ENCODE measurements at regions not wholly inside any gene's neighbourhood (a gene's known extent, or its start where the extent isn't known, plus 50 kb on each side); places are given as distances from the start of the nearest gene placed in this dataset.
A peak's percentile ranks its signal among the peaks of the same experiment; 100 is the strongest.
"Not testable (repeated sequence)": the region's sequence is repeated elsewhere in the genome, so short reads cannot be mapped to it uniquely, and the experiment has no call there.

DNA sequence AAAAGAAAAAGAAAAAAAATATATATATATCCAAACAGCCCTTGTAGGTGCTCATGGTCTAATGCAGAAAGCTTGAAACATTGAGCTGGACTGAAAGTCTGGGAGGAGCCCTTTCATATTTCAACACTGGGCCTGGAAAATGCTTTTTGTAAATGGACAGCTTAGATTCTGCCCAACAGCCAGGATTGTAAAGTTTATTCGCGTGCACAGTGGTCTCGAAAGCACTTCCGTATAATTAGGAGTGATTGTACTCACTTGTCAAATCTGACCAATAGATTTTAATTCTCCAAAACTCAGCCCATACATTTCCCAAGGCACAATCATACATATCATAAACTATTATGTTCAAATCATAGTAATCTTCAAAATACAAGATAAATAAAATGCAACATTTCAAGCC, 260.1 kb downstream of the COL4A1 start:
- FAIRE-seq (no peak), ATAC-seq (no peak), DNase-seq (no peak)
- intact Hi-C loops (cut with DNase I) = no loop called here
- Histone ChIP-seq H3K9me3 (no peaks in the 10 kb centered on the region), H3K27me3 (no peaks in the 10 kb centered on the region), H3K36me3 (no peaks in the 10 kb centered on the region), H3K4me1 (peaks cover 6% of the 10 kb centered on the region in 3 donors), H3K4me3 (no peak overlapping the region), H3K27ac (peak overlapping the region in 1 of 4 donors; percentile 45)
- TF ChIP-seq, protein P1, sequence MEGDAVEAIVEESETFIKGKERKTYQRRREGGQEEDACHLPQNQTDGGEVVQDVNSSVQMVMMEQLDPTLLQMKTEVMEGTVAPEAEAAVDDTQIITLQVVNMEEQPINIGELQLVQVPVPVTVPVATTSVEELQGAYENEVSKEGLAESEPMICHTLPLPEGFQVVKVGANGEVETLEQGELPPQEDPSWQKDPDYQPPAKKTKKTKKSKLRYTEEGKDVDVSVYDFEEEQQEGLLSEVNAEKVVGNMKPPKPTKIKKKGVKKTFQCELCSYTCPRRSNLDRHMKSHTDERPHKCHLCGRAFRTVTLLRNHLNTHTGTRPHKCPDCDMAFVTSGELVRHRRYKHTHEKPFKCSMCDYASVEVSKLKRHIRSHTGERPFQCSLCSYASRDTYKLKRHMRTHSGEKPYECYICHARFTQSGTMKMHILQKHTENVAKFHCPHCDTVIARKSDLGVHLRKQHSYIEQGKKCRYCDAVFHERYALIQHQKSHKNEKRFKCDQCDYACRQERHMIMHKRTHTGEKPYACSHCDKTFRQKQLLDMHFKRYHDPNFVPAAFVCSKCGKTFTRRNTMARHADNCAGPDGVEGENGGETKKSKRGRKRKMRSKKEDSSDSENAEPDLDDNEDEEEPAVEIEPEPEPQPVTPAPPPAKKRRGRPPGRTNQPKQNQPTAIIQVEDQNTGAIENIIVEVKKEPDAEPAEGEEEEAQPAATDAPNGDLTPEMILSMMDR (IDR thresholded peaks at IDR 0.05) = no peak
- 85 to 86% methylated on average over 4 of the region's 4 CpGs for WGBS, 2 donors

DNA sequence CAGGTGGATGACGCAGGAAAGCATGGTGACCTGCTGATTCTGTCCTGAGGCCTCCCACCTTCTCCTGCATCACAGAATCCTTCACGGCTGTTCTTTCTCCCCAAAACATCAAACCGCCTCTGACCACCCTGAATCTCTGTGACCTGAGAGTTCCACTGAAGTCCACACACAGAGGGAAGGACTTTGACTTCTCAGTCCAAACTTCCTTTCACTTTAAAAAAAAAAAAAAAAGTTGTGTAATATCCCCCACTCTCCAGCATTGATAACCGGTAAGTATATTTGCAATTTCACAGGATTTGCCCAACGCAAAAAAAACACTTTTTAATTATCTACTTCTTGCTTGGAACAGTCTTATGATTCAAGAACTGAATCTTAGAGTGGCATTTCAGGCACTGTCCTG, 259.5 kb upstream of the IRS2 start:
- TF ChIP-seq, protein P1 (IDR thresholded peaks at IDR 0.05) = no peak
- no peaks in the 10 kb centered on the region for H3K36me3 ChIP-seq
- no peaks in the 10 kb centered on the region for H3K9me3 ChIP-seq
- no peak for FAIRE-seq
- ATAC-seq = no peak
- no peaks in the 10 kb centered on the region for H3K27me3 ChIP-seq
- intact Hi-C loops (cut with DNase I) = no loop called here
- 69 to 70% methylated on average over 5 of the region's 5 CpGs for WGBS, 2 donors
- no peak overlapping the region for H3K27ac ChIP-seq
- DNase-seq = no peak
- no peak overlapping the region for H3K4me3 ChIP-seq
- H3K4me1 ChIP-seq = peaks cover 6% of the 10 kb centered on the region in 3 donors

DNA sequence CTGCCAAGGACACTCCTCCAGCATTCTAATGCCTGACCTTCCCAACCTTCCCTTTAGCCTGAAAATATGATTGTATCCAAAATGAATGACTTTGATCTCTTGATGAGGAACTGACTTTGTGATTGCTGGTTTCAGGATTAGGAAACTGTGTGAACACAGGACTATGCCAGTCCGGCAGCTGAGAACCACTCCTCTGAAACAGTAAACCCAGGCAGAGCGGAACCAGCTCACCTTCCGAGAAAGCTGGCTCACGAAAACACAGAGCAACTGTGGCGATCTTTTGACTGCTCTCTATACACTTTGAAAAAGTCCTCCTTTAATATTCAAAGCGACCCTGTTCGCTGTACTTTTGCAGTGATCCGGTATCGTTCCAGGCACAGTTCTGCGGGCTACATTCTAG, 258.8 kb upstream of the IRS2 start:
- H3K27me3 ChIP-seq = no peaks in the 10 kb centered on the region
- ATAC-seq (no peak), FAIRE-seq (no peak), DNase-seq (no peak)
- TF ChIP-seq, protein P1 (IDR thresholded peaks at IDR 0.05) = no peak
- H3K4me1 ChIP-seq = peaks cover 6% of the 10 kb centered on the region in 3 donors
- intact Hi-C loops (cut with DNase I) = no loop called here
- WGBS, 2 donors = 93 to 96% methylated on average over 10 of the region's 10 CpGs
- no peaks in the 10 kb centered on the region for H3K36me3 ChIP-seq
- no peak overlapping the region for H3K27ac ChIP-seq
- H3K9me3 ChIP-seq = no peaks in the 10 kb centered on the region
- H3K4me3 ChIP-seq = no peak overlapping the region

DNA sequence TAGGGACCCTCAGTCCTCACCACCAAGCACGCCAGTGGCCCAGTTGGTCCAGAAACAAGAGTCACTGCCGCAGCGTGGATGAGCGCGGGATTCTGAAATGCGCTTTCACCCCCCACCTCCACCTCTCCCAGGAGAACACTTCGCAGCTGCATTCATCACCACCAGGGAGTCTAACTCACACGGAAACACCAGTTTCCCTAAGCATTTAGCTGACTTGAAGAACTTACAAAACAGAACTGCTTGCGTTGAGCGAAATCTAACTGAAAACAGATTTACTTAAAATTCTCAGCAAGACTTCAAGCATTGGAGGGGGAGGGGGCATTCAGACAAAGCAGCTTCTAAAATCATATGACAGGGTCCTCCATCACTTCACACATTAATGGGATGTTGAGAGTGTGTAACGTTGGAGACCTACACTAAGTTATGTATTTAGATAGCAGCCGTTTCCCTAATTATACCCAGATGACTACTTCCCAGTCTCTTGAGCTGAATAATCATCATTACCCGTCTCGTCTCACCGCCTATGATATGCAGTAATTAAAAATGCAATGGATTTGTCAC, 258.2 kb upstream of the IRS2 start:
- no peaks in the 10 kb centered on the region for H3K36me3 ChIP-seq
- TF ChIP-seq, protein P1 (IDR thresholded peaks at IDR 0.05) = no peak
- ATAC-seq (no peak), FAIRE-seq (no peak), DNase-seq (no peak)
- no peaks in the 10 kb centered on the region for H3K9me3 ChIP-seq
- H3K4me3 ChIP-seq = no peak overlapping the region
- intact Hi-C loops (cut with DNase I) = no loop called here
- H3K27me3 ChIP-seq = no peaks in the 10 kb centered on the region
- H3K4me1 ChIP-seq = peaks cover 6% of the 10 kb centered on the region in 3 donors
- WGBS, 2 donors = 49 to 64% methylated on average over 15 of the region's 15 CpGs
- no peak overlapping the region for H3K27ac ChIP-seq

DNA sequence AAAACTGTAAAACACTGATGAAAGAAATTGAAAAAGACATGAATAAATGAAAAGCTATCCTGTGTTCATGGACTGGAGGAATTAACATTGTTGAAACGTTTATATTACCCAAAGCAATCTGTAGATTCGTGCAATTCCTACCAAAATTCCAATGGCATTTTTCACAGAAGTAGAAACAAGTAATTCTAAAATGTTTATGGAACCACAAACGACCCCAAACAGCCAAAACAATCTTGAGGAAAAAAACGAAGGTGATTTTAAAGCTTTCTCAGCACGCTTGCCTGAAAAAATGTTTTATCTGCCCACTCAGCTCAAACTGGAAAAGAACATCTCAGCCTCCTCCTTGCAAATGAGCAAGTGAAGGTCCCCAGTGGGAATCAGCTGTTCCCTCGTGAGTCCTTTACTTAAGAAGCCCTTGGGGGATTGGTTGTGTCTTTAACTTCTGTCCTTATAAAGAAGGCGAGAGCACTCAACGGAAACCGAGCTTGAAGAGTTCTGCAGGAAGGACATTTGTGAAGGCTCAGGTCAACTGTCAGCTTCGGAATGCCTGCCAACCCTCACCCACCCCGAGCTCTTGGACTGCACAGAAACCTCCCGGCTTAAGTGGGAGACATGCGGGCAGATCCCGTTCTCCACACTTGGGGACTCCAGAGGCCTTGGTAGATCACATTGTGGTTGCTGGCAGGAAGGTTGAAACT, 256.0 kb upstream of the IRS2 start:
- H3K4me3 ChIP-seq = no peak overlapping the region
- intact Hi-C loops (cut with DNase I) = no loop called here
- TF ChIP-seq, protein P1 (IDR thresholded peaks at IDR 0.05) = no peak
- 66 to 70% methylated on average over 14 of the region's 14 CpGs for WGBS, 2 donors
- H3K27ac ChIP-seq = no peak overlapping the region
- FAIRE-seq (no peak), DNase-seq (no peak), ATAC-seq (no peak)
- no peaks in the 10 kb centered on the region for H3K27me3 ChIP-seq
- peaks cover 5 to 6% (median 6%) of the 10 kb centered on the region in 3 donors for H3K4me1 ChIP-seq
- no peaks in the 10 kb centered on the region for H3K36me3 ChIP-seq
- H3K9me3 ChIP-seq = no peaks in the 10 kb centered on the region

DNA sequence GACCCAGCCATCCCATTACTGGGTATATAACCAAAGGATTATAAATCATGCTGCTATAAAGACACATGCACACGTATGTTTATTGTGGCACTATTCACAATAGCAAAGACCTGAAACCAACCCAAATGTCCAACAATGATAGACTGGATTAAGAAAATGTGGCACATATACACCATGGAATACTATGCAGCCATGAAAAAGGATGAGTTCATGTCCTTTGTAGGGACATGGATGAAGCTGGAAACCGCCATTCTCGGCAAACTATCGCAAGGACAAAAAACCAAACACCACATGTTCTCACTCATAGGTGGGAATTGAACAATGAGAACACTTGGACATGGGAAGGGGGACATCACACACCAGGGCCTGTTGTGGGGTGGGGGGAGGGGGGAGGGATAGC, 255.3 kb upstream of the IRS2 start:
- WGBS, 2 donors = 78% methylated on average over 4 of the region's 4 CpGs; no CpG with 5 or more reads in 1 of the 2 donors
- H3K9me3 ChIP-seq; FAIRE-seq; H3K27me3 ChIP-seq; ATAC-seq; DNase-seq; H3K4me1 ChIP-seq; H3K36me3 ChIP-seq; H3K4me3 ChIP-seq; H3K27ac ChIP-seq; intact Hi-C loops (cut with DNase I): not testable (repeated sequence)

Data from pancreas (tissue), 10 donors.